Fibroblast of villous mesenchyme (primary cell): ENCODE measurements at regions not wholly inside any gene's neighbourhood (a gene's known extent, or its start where the extent isn't known, plus 50 kb on each side); places are given as distances from the start of the nearest gene placed in this dataset.
A peak's percentile ranks its signal among the peaks of the same experiment; 100 is the strongest.

Experiments used
- DNase-seq: peaks from one replicate; pipeline ENCODE4 v3.0.0-alpha.2; 2010; ENCODE audit warnings: low read depth
- H3K4me3 ChIP-seq: 2 replicates; pipeline ENCODE4 v1.5.1; 2011; ENCODE audit warnings: low read depth, mild to moderate bottlenecking, low read length
- CTCF ChIP-seq: IDR thresholded peaks from 2 replicates; pipeline ENCODE4 v1.5.1; 2012; ENCODE audit warnings: low read depth, mild to moderate bottlenecking, low read length; ENCODE audit not compliant: insufficient read depth

- no peak for TF ChIP-seq CTCF
- no peak overlapping the region for H3K4me3 ChIP-seq
- DNase-seq: no peak
Measured at GRCh38 chr4:152176627-152177214, 359.2 kb downstream of the FBXW7 start.

GRCh38 chr4:152175586-152175985 lies 360.3 kb downstream of the FBXW7 start:
- no peak for DNase-seq
- no peak overlapping the region for H3K4me3 ChIP-seq
- no peak for TF ChIP-seq CTCF

DNA sequence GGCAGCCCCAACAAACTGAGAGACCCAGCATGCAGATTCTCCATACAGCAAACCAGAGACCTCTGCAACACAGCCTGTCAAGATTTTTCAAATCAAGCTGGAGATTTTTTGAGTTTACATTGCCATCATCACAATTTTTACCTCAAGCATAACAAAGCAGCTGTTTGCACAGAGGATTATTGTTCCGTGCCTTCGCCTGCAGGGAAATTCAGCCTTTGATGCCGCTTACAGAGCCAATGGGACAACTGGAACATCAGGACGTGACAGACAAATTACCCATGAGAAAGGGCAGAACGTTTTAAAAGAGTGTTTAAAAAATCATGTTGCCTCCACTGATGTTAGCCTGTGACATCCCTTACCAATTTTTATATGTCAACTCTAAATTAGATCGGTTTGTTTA lies 363.7 kb downstream of the FBXW7 start:
- no peak for TF ChIP-seq CTCF
- no peak for DNase-seq
- H3K4me3 ChIP-seq: no peak overlapping the region

DNA sequence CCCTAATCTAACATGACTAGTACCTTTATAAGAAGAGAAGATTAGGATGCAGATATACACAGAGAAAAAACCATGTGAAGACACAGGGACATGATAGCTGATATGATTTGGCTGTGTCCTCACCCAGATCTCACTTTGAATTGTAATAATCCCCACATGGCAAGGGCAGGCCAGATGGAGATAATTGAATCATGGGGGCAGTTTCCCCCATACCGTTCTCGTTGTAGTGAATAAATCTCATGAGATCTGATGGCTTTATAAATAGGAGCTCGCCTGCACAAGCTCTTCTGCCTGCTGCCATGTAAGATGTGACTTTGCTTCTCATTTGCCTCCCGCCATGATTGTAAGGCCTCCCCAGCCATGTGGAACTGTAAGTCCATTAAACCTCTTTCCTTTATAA lies 364.3 kb downstream of the FBXW7 start:
- no peak overlapping the region for H3K4me3 ChIP-seq
- no peak for DNase-seq
- TF ChIP-seq CTCF: no peak

- DNase-seq: no peak
- no peak for TF ChIP-seq CTCF
- H3K4me3 ChIP-seq: no peak overlapping the region
Measured at GRCh38 chr4:152169683-152170082, 366.2 kb downstream of the FBXW7 start.

- TF ChIP-seq CTCF: no peak
- DNase-seq: no peak
- H3K4me3 ChIP-seq: no peak overlapping the region
Measured at GRCh38 chr4:152168987-152169616, 366.8 kb downstream of the FBXW7 start.

DNA sequence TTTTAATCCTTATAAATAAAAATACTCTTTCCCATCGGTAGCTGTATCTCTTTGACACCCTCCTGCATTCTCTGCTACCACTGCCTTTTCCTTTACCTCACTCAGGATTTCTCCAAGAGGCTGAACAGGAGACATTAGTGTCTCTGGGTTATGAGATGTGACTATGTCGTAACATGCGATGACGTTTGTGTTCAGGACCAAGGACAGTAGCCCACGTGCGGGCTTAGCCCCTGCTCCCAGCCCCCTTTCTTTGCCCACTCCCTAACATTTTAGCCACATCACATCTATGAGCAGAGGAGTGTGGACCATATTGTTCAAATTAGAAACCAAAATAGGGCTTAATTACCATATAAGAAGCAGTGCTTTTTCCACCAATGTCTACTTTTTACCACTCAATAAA lies 369.3 kb downstream of the FBXW7 start:
- H3K4me3 ChIP-seq: no peak overlapping the region
- TF ChIP-seq CTCF: no peak
- DNase-seq: peak; percentile 11
